GM12878 (cell line): ENCODE measurements at regions not wholly inside any gene's neighbourhood (a gene's known extent, or its start where the extent isn't known, plus 50 kb on each side); places are given as distances from the start of the nearest gene placed in this dataset.

ENCODE experiments used
- ATAC-seq: fragments of 200-7000 bp; cut with Tn5 transposase; 3 replicates; pipeline ENCODE4 v1.9.1; 2020; ENCODE audit warnings: mild to moderate bottlenecking, moderate library complexity
- BruUV-seq: library from RNA; stranded (reverse); fragments of 400-500 nt; replicated peaks from 2 replicates; lab custom pipeline; 2021; lab: Mats Ljungman, UMichigan
- CTCF ChIA-PET: fragments of 300-600 bp; sonication (Branson Sonifier 250); formaldehyde crosslinking; extraction: SDS; loops from one replicate; lab custom pipeline; 2021; ENCODE audit warnings: inconsistent platforms; lab: Yijun Ruan, JAX
- POLR2A ChIA-PET: fragments of 350-600 bp; formaldehyde crosslinking; extraction: SDS; loops from one replicate; lab custom pipeline; 2021; ENCODE audit warnings: inconsistent platforms; lab: Charles Lee
- RAD21 ChIA-PET: fragments of 300-600 bp; sonication (Branson Sonifier 250); formaldehyde crosslinking; loops from one replicate; lab custom pipeline; 2023; ENCODE audit warnings: antibody characterized with exemption; ENCODE audit not compliant: unreplicated experiment; lab: Charles Lee
- SMC1A ChIA-PET: fragments of 300-600 bp; sonication (Branson Sonifier 250); formaldehyde crosslinking; loops from one replicate; lab custom pipeline; 2023; ENCODE audit not compliant: unreplicated experiment, uncharacterized antibody; lab: Charles Lee
- DNase-seq: peaks from one replicate; pipeline ENCODE4 v3.0.0-alpha.2; 2011; ENCODE audit warnings: low read depth, low spot score
- FAIRE-seq: peaks from 3 replicates; lab custom pipeline; 2011; peaks lifted over from hg19 to GRCh38; lab: Jason Lieb, UNC
- H2AFZ ChIP-seq: 2 replicates; pipeline ENCODE4 v1.6.0; 2011; ENCODE audit warnings: low read depth, low read length, control low read depth; ENCODE audit not compliant: control insufficient read depth
- H3K27ac ChIP-seq: 2 replicates; pipeline ENCODE4 v1.5.1; 2011; ENCODE audit warnings: control low read depth; ENCODE audit not compliant: control insufficient read depth, insufficient read depth
- H3K27me3 ChIP-seq, 2 experiments: replicated peaks in 1 of 2; 2 replicates each; pipeline versions ENCODE4 v1.6.0 to v1.6.1; 2011; ENCODE audit warnings: low read length in 1 of 2; ENCODE audit not compliant: control insufficient read depth in 2 of 2, insufficient read depth in 2 of 2
- H3K36me3 ChIP-seq, 2 experiments: 2 replicates each; pipeline ENCODE4 v1.5.1; 2011; ENCODE audit warnings: low read length in 1 of 2; ENCODE audit not compliant: control insufficient read depth in 2 of 2, insufficient read depth in 2 of 2
- H3K4me1 ChIP-seq: 2 replicates; pipeline ENCODE4 v1.6.1; 2011; ENCODE audit warnings: mild to moderate bottlenecking, low read length, moderate library complexity, mixed read lengths; ENCODE audit not compliant: control insufficient read depth, insufficient read depth
- H3K4me2 ChIP-seq: 2 replicates; pipeline ENCODE4 v1.6.0; 2011; ENCODE audit warnings: control low read depth; ENCODE audit not compliant: control insufficient read depth, insufficient read depth
- H3K4me3 ChIP-seq: fragments of 200-600 bp; sonication (generic); 2 replicates; pipeline ENCODE4 v1.5.1; 2016
- H3K79me2 ChIP-seq: 2 replicates; pipeline ENCODE4 v1.6.0; 2011; ENCODE audit warnings: low read length; ENCODE audit not compliant: control insufficient read depth, insufficient read depth
- H3K9ac ChIP-seq: 2 replicates; pipeline ENCODE4 v1.8.0; 2011; ENCODE audit warnings: low read length, control low read depth, mixed read lengths; ENCODE audit not compliant: control insufficient read depth, insufficient read depth
- H3K9me3 ChIP-seq: replicated peaks from 3 replicates; pipeline ENCODE4 v1.5.1; 2011; ENCODE audit warnings: mild to moderate bottlenecking, low read length; ENCODE audit not compliant: control insufficient read depth, insufficient read depth
- H4K20me1 ChIP-seq: 2 replicates; pipeline ENCODE4 v1.6.0; 2011; ENCODE audit not compliant: control insufficient read depth, insufficient read depth
- JUND ChIP-seq: IDR thresholded peaks from 2 replicates; pipeline ENCODE4 v1.6.1; 2012; ENCODE audit warnings: low read depth, mild to moderate bottlenecking, low read length, improper control_type of control experiment, moderate library complexity
- POU2F2 ChIP-seq: IDR thresholded peaks from 3 replicates; pipeline ENCODE4 v1.6.1; 2011; ENCODE audit warnings: low read depth, mild to moderate bottlenecking, low read length, borderline replicate concordance
- RAD21 ChIP-seq: IDR thresholded peaks from 2 replicates; pipeline ENCODE4 v1.6.1; 2011; ENCODE audit warnings: mild to moderate bottlenecking, low read depth, low read length, moderate library complexity; ENCODE audit not compliant: insufficient read depth
- RFX5 ChIP-seq: IDR thresholded peaks from 2 replicates; pipeline ENCODE4 v1.6.1; 2011; ENCODE audit warnings: low read depth, low read length, improper control_type of control experiment
- SMC3 ChIP-seq: IDR thresholded peaks from 2 replicates; pipeline ENCODE4 v1.6.1; 2011; ENCODE audit warnings: low read length, improper control_type of control experiment, borderline replicate concordance
- TAF1 ChIP-seq: IDR thresholded peaks from 2 replicates; pipeline ENCODE4 v1.6.1; 2011; ENCODE audit warnings: mild to moderate bottlenecking, low read depth, low read length, borderline replicate concordance
- YY1 ChIP-seq: IDR thresholded peaks from 2 replicates; pipeline ENCODE4 v1.6.1; 2011; ENCODE audit warnings: low read depth, mild to moderate bottlenecking, low read length
- WGBS: methylation state at CpG from one replicate; pipeline ENCODE4 v1.1.6; 2016; ENCODE audit warnings: low lambda C conversion rate; ENCODE audit not compliant: insufficient replicate concordance, insufficient coverage; ENCODE audit errors: missing lambda C conversion rate; 5-methylcytosine and 5-hydroxymethylcytosine counted together
- in situ Hi-C: fragments of 300-500 bp; cut with MboI; formaldehyde crosslinking; loops from 9 replicates; pipeline ENCODE4 v1.14.3; 2018; ENCODE audit warnings: mixed read lengths
- intact Hi-C: fragments of 100-400 bp; cut with micrococcal nuclease; formaldehyde crosslinking; loops from one replicate; pipeline ENCODE4 v1.14.2; 2022; ENCODE audit not compliant: unreplicated experiment
- TF ChIP-seq, protein P1 (sequence below), 3 experiments: IDR thresholded peaks in 2 of 3; conservative IDR thresholded peaks in 1 of 3; 2 replicates each; pipeline ENCODE4 v1.5.1; 2011; ENCODE audit warnings: low read depth in 3 of 3, low read length in 3 of 3, mild to moderate bottlenecking in 3 of 3, control low read depth in 2 of 3, moderate library complexity in 2 of 3, inconsistent platforms in 1 of 3, mixed read lengths in 1 of 3; ENCODE audit not compliant: control insufficient read depth in 2 of 3, insufficient read depth in 1 of 3; ENCODE audit errors: extremely low read depth in 1 of 3
- TF ChIP-seq, protein P2 (sequence below): fragments of 450-650 bp; IDR thresholded peaks from 2 replicates; pipeline ENCODE4 v1.6.1; 2016; ENCODE audit warnings: mild to moderate bottlenecking

DNA sequence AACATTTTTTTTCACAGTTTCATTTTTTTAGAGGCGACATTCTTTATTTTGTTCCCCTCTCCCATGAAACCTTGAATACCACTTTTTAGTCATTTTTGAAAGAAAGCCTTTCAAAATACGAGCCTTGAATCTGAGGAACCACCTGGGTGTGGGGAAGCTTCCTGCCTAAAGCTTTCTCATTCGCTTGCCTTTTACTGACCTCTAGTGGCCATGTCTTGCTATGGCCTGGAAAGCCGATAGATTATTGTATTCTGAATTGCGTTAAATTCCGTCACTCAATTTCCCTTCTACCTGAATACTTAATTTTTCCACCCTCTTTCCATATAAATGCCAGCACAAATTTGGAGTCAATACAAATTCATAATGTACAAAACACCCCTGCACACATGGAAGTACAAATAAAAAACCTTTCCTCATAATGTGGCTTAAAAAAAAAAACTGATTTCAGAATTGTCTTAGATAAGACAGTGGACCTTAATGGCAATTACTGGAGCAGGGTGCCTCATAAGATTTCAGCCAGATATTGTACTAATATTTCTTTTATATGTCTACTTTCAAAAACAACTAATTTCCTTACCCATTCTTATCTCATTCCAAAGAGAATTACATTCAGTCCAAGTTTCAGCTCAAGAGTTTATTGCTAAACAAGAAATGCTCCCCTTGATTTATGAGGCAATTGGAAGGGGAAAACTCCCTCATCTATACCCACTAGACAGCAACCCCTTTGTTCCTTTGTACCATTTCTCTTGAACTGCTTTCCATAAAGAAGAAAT is 217.9 kb downstream of the CENPC start:
- H2AFZ ChIP-seq = no peak overlapping the region
- no peaks in the 10 kb centered on the region for H3K79me2 ChIP-seq
- POLR2A ChIA-PET = no interaction called here
- no peaks in the 10 kb centered on the region for H4K20me1 ChIP-seq
- no peaks in the 10 kb centered on the region for H3K27me3 ChIP-seq
- WGBS = 2% methylated on average over 6 of the region's 6 CpGs
- peak; percentile 35 for FAIRE-seq
- H3K9ac ChIP-seq = no peak overlapping the region
- TF ChIP-seq TAF1 = no peak
- TF ChIP-seq POU2F2 = 0 out of 3 replicates have a peak, but pooled peaks have one; percentile 19
- TF ChIP-seq SMC3 = peak; percentile 60
- no peak for TF ChIP-seq JUND
- no peak for TF ChIP-seq RFX5
- peak; percentile 92 for TF ChIP-seq RAD21
- TF ChIP-seq YY1 = 0 out of 2 replicates have a peak, but pooled peaks have one; percentile 16
- TF ChIP-seq, protein P1, sequence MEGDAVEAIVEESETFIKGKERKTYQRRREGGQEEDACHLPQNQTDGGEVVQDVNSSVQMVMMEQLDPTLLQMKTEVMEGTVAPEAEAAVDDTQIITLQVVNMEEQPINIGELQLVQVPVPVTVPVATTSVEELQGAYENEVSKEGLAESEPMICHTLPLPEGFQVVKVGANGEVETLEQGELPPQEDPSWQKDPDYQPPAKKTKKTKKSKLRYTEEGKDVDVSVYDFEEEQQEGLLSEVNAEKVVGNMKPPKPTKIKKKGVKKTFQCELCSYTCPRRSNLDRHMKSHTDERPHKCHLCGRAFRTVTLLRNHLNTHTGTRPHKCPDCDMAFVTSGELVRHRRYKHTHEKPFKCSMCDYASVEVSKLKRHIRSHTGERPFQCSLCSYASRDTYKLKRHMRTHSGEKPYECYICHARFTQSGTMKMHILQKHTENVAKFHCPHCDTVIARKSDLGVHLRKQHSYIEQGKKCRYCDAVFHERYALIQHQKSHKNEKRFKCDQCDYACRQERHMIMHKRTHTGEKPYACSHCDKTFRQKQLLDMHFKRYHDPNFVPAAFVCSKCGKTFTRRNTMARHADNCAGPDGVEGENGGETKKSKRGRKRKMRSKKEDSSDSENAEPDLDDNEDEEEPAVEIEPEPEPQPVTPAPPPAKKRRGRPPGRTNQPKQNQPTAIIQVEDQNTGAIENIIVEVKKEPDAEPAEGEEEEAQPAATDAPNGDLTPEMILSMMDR (IDR thresholded peaks at IDR 0.05 in 2 of 3, conservative IDR thresholded peaks at IDR 0.05 in 1 of 3; ENCODE audit: control insufficient read depth in 2 of 3, extremely low read depth in 1 of 3, insufficient read depth in 1 of 3, low read depth in 3 of 3, low read length in 3 of 3) = peak; percentile 82 to 90 (median 90)
- TF ChIP-seq, protein P2, sequence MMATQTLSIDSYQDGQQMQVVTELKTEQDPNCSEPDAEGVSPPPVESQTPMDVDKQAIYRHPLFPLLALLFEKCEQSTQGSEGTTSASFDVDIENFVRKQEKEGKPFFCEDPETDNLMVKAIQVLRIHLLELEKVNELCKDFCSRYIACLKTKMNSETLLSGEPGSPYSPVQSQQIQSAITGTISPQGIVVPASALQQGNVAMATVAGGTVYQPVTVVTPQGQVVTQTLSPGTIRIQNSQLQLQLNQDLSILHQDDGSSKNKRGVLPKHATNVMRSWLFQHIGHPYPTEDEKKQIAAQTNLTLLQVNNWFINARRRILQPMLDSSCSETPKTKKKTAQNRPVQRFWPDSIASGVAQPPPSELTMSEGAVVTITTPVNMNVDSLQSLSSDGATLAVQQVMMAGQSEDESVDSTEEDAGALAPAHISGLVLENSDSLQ = peak; percentile 13; the same call in 1 of the 2 replicates
- H3K4me3 ChIP-seq = no peak overlapping the region
- H3K4me1 ChIP-seq = no peaks in the 10 kb centered on the region
- no peak overlapping the region for H3K4me2 ChIP-seq
- CTCF ChIA-PET = interaction anchor here (0.7 to 3.8 kb wide), 15 partner anchors 9 to 244 kb away, joined by 3 to 43 read pairs (median 5); no protein-coding TSS in a partner anchor
- H3K36me3 ChIP-seq = no peaks in the 10 kb centered on the region
- SMC1A ChIA-PET = interaction anchor here (1.3 to 1.5 kb wide), 3 partner anchors 12 to 242 kb away, joined by 3 to 14 read pairs (median 3); no protein-coding TSS in a partner anchor
- BruUV-seq = no TSS peak
- no peak overlapping the region for H3K27ac ChIP-seq
- in situ Hi-C loops (loop anchor here (5.0 kb wide), 1 partner anchor 245 kb away; no protein-coding TSS in a partner anchor), intact Hi-C loops (loop anchor here (1.0 kb wide), 1 partner anchor 239 kb away; no protein-coding TSS in a partner anchor)
- RAD21 ChIA-PET = interaction anchor here (0.7 to 2.4 kb wide), 4 partner anchors 20 to 636 kb away, joined by 3 to 15 read pairs (median 3); no protein-coding TSS in a partner anchor
- DNase-seq = peak; percentile 9
- no peaks in the 10 kb centered on the region for H3K9me3 ChIP-seq
- ATAC-seq = peak; percentile 95
